Heart left ventricle (tissue), 13 donors: ENCODE measurements at regions not wholly inside any gene's neighbourhood (a gene's known extent, or its start where the extent isn't known, plus 50 kb on each side); places are given as distances from the start of the nearest gene placed in this dataset.

ENCODE experiments used
- CTCF ChIP-seq, 12 donors: fragments of 200-600 bp; sonication (generic) in 4 of 12; IDR thresholded peaks; one replicate each; pipeline versions ENCODE4 v1.5.0 to v1.8.0; 2018 to 2022; ENCODE audit warnings: antibody characterized with exemption in 12 of 12, mild to moderate bottlenecking in 5 of 12
- POLR2A ChIP-seq, 2 donors: fragments of 450-650 bp; IDR thresholded peaks; one replicate each; pipeline ENCODE4 v1.6.1; 2017; ENCODE audit warnings: antibody characterized with exemption in 2 of 2, mild to moderate bottlenecking in 2 of 2, moderate library complexity in 2 of 2
- donor health status: ischemic (EF 13 %, LVEDD 7.1; RV severe dilation, severe dysfunction).
- donor health status: DM: no; HTN: yes; CAD: no.
- donor health status: DM: no; HTN: no; CAD: no.
- donor health status: ischemic (EF 25% LVEDD 6.9; RV normal size, moderate dysfunction).
- donor health status: ischemic (EF 25% LVEDD 5.7; RV mildly dilated, moderate dysfunction).
- donor health status: ischemic (EF 35%, LVEDD 5.7; RV mildly dilated, moderate dysfunction).
- donor health status: nonischemic (EF 11% LVEDD 7.7; RV severe dilation, severe dysfunction).
- donor health status: DM: yes; HTN: yes; CAD: no.
- donor health status: PGD.
- donor health status: ischemic (EF 29% LVEDD 5.4; RV normal size, mild dysfunction).
- donor health status: nonischemic (EF 23%, LVEDD 6.1; RV moderate dilation, normal function).

DNA sequence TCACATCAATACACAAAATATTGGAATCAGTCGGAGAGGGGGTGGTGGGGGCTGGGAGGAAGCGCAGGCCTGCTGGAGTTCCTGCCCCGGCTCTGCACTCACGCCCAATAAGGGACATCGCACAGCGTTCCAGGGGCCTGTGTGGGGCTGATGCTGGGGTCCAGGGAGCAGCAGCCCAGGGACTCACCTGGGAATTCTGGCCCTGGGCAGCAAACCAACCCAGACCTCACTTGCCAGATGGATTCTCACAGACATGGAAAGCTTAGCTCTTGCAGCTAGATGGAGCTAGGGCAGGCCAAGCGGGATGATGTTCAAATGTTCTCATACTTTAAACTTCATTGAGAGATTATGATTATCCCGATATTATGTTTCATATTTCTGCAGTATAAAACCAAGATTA lies 266.6 kb upstream of the TANK start:
- TF ChIP-seq CTCF (IDR thresholded peaks at IDR 0.05) (peak in 3 of 12 donors; percentile 13 to 29 (median 24)), POLR2A (IDR thresholded peaks at IDR 0.05) (no peak)
